ENCODE measurements at regions not wholly inside any gene's neighbourhood (a gene's known extent, or its start where the extent isn't known, plus 50 kb on each side); places are given as distances from the start of the nearest gene placed in this dataset.
"Not testable (repeated sequence)": the region's sequence is repeated elsewhere in the genome, so short reads cannot be mapped to it uniquely, and the experiment has no call there.

GRCh38 chr6:167214206-167214605 lies 56.4 kb upstream of the GPR31 start:
- in situ Hi-C loops (cut with HindIII; ENCODE audit: low pct_unique_long_range_greater_than_20kb, low sequenced_read_pairs), result no loop called here
- Histone ChIP-seq H3K36me3 (ENCODE audit: control insufficient read depth, insufficient read depth, low read length) (no peaks in the 10 kb centered on the region), H3K27me3 (ENCODE audit: control insufficient read depth, insufficient read depth, low read length) (no peaks in the 10 kb centered on the region), H3K9me3 (ENCODE audit: control insufficient read depth, insufficient read depth, low read depth, low read length) (no peaks in the 10 kb centered on the region), H3K27ac (ENCODE audit: low read length) (no peak overlapping the region), H3K4me3 (ENCODE audit: low read depth in 2 of 2, low read length in 2 of 2) (no peak overlapping the region), H3K4me1 (ENCODE audit: control insufficient read depth, insufficient read depth, low read length) (no peaks in the 10 kb centered on the region)
- no peak for TF ChIP-seq REST (IDR thresholded peaks at IDR 0.05; ENCODE audit: insufficient read depth in 1 of 2, low read depth in 2 of 2, low read length in 1 of 2)
- TF ChIP-seq POLR2AphosphoS5 (IDR thresholded peaks at IDR 0.05; ENCODE audit: low read depth, low read length), result no peak
- TF ChIP-seq CTCF (IDR thresholded peaks at IDR 0.05), result no peak
- TF ChIP-seq SIN3A (IDR thresholded peaks at IDR 0.05; ENCODE audit: borderline replicate concordance, insufficient read depth, low read depth, low read length), result no peak
- no peak for TF ChIP-seq TCF7L2 (IDR thresholded peaks at IDR 0.05; ENCODE audit: low read depth, low read length)
- BruUV-seq (replicated peaks), result no TSS peak
- POLR2A ChIA-PET, result interaction anchor here (0.7 kb wide), 1 partner anchor 60 kb away, joined by 4 read pairs; no protein-coding TSS in a partner anchor
- CTCF ChIA-PET, result no interaction called here
- ATAC-seq (no peak), DNase-seq (ENCODE audit: low read depth, low spot score) (no peak)
- intact Hi-C loops (cut with micrococcal nuclease; ENCODE audit: unreplicated experiment), result no loop called here

- H3K4me1 ChIP-seq (ENCODE audit: control insufficient read depth, insufficient read depth, low read length); H3K36me3 ChIP-seq (ENCODE audit: control insufficient read depth, insufficient read depth, low read length); in situ Hi-C loops (cut with HindIII; ENCODE audit: low pct_unique_long_range_greater_than_20kb, low sequenced_read_pairs); H3K4me3 ChIP-seq (ENCODE audit: low read depth in 2 of 2, low read length in 2 of 2); H3K27me3 ChIP-seq (ENCODE audit: control insufficient read depth, insufficient read depth, low read length); H3K9me3 ChIP-seq (ENCODE audit: control insufficient read depth, insufficient read depth, low read depth, low read length); intact Hi-C loops (cut with micrococcal nuclease; ENCODE audit: unreplicated experiment); BruUV-seq (replicated peaks); POLR2A ChIA-PET; ATAC-seq; DNase-seq (ENCODE audit: low read depth, low spot score); CTCF ChIA-PET; H3K27ac ChIP-seq (ENCODE audit: low read length): not testable (repeated sequence)
Measured at GRCh38 chr6:167215429-167216250, 57.9 kb upstream of the GPR31 start.

GRCh38 chr6:167216390-167217050 lies 58.7 kb upstream of the GPR31 start:
- H3K27ac ChIP-seq (ENCODE audit: low read length); H3K4me3 ChIP-seq (ENCODE audit: low read depth in 2 of 2, low read length in 2 of 2); POLR2A ChIA-PET; CTCF ChIA-PET; H3K4me1 ChIP-seq (ENCODE audit: control insufficient read depth, insufficient read depth, low read length); DNase-seq (ENCODE audit: low read depth, low spot score); intact Hi-C loops (cut with micrococcal nuclease; ENCODE audit: unreplicated experiment); H3K27me3 ChIP-seq (ENCODE audit: control insufficient read depth, insufficient read depth, low read length); in situ Hi-C loops (cut with HindIII; ENCODE audit: low pct_unique_long_range_greater_than_20kb, low sequenced_read_pairs); H3K36me3 ChIP-seq (ENCODE audit: control insufficient read depth, insufficient read depth, low read length); H3K9me3 ChIP-seq (ENCODE audit: control insufficient read depth, insufficient read depth, low read depth, low read length); BruUV-seq (replicated peaks); ATAC-seq: not testable (repeated sequence)

- POLR2A ChIA-PET; BruUV-seq (replicated peaks); H3K27ac ChIP-seq (ENCODE audit: low read length); H3K36me3 ChIP-seq (ENCODE audit: control insufficient read depth, insufficient read depth, low read length); H3K9me3 ChIP-seq (ENCODE audit: control insufficient read depth, insufficient read depth, low read depth, low read length); DNase-seq (ENCODE audit: low read depth, low spot score); ATAC-seq; in situ Hi-C loops (cut with HindIII; ENCODE audit: low pct_unique_long_range_greater_than_20kb, low sequenced_read_pairs); intact Hi-C loops (cut with micrococcal nuclease; ENCODE audit: unreplicated experiment); H3K4me1 ChIP-seq (ENCODE audit: control insufficient read depth, insufficient read depth, low read length); CTCF ChIA-PET; H3K27me3 ChIP-seq (ENCODE audit: control insufficient read depth, insufficient read depth, low read length); H3K4me3 ChIP-seq (ENCODE audit: low read depth in 2 of 2, low read length in 2 of 2): not testable (repeated sequence)
Measured at GRCh38 chr6:167217073-167217472, 59.3 kb upstream of the GPR31 start.

GRCh38 chr6:167217951-167218759 lies 60.4 kb upstream of the GPR31 start:
- H3K4me1 ChIP-seq (ENCODE audit: control insufficient read depth, insufficient read depth, low read length); in situ Hi-C loops (cut with HindIII; ENCODE audit: low pct_unique_long_range_greater_than_20kb, low sequenced_read_pairs); POLR2A ChIA-PET; H3K9me3 ChIP-seq (ENCODE audit: control insufficient read depth, insufficient read depth, low read depth, low read length); BruUV-seq (replicated peaks); intact Hi-C loops (cut with micrococcal nuclease; ENCODE audit: unreplicated experiment); H3K4me3 ChIP-seq (ENCODE audit: low read depth in 2 of 2, low read length in 2 of 2); H3K27ac ChIP-seq (ENCODE audit: low read length); H3K36me3 ChIP-seq (ENCODE audit: control insufficient read depth, insufficient read depth, low read length); H3K27me3 ChIP-seq (ENCODE audit: control insufficient read depth, insufficient read depth, low read length): not testable (repeated sequence)
- ATAC-seq, result peak; percentile 88
- peak; percentile 18 for DNase-seq (ENCODE audit: low read depth, low spot score)
- CTCF ChIA-PET, result interaction anchor here (1.7 kb wide), 1 partner anchor 70 kb away, joined by 7 read pairs; no protein-coding TSS in a partner anchor

All from Panc1 (cell line).